HG03457 (cell line): ENCODE measurements at regions not wholly inside any gene's neighbourhood (a gene's known extent, or its start where the extent isn't known, plus 50 kb on each side); places are given as distances from the start of the nearest gene placed in this dataset.

Experiments
- ATAC-seq: cut with Tn5 transposase; IDR thresholded peaks from one replicate; pipeline ENCODE4 v1.9.1; 2021; ENCODE audit warnings: moderate number of reproducible peaks; ENCODE audit not compliant: unreplicated experiment

DNA sequence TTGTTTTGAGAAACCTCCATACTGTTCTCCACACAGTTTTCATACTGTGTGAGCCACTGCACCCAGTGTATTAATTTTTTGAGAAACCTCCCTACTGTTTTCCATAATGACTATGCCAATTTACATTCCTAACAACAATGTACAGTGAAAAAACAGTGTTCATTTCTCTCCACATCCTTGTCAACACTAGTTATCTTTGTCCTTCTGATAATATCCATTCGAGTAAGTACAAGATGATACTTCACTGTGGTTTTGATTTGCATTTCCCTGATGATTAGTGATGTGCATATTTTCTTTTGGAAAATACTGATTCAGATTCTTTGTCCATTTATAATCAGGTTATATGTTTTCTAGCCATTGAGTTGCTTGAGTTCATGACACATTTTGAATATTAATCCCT, 462.0 kb downstream of the CDH11 start:
- ATAC-seq = no peak

DNA sequence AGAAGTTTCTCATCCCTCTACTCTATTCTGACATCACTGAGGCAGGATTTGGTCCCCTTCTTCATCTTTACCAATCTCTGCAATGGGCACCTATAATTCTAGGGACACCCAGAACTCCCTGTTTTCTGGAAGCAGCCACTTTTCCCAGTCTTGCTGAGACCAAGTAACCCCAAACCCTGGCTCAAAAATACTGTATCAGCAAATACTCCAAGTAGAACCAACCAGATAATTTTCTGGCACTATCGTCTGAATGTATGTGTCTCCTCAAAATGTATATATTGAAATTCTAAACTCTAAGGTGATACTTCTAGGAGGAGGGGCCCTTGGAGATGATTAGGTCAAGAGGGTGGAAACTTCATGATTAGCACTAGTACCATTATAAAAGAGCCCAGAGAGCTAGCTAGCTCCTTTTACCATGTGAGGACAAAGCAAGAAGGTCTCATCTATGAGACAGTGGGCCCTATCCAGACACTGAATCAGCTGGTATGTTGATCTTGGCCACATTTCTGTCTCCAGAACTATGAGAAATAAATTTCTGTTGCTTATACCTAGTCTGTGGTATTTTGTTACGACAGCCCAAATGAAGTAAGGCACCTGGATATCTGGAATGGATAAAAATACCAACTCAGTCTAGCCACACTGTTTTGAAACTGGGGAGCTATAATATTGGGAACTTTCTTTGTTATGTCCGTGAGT, 464.4 kb downstream of the CDH11 start:
- no peak for ATAC-seq

- no peak for ATAC-seq
These were observed 465.4 kb downstream of the CDH11 start for GRCh38 chr16:64656471-64656870.

DNA sequence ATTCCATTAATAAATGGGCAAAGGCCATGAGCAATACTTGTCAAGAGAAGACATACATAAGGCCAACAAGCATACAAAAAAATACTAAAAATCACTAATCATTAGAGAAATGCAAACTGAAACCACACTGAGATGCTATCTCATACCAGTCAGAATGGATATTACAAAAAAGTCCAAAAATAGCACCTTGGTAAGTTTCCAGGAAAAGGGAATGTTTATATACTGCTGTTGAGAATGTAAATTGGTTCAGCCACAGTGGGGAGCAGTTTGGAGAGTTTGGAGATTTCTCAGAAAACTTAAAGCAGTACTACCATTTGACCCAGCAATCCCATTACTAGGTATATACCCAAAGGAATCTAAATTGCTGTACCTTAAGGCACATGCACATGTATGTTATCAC, 467.7 kb downstream of the CDH11 start:
- ATAC-seq = no peak

DNA sequence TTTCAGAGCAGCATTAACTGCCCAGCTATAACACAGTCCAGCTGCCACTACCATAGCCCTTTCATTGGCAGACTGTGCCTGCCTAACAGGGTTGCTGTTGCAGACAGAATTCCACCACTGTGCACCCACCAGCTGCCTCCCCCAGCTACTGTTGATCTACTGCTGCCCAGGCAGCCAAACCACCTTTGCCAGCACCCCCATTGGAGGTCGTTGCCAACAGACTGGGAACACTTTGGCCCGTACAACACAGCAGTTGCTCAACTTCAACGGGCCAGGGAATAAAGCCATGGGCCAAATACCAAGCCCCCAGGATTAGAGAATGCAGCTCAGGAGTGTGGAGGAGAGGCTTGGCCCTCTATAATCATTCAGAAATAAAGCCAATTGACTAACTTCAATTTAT, 473.6 kb downstream of the CDH11 start:
- ATAC-seq = no peak

- ATAC-seq = no peak
These were observed 480.5 kb downstream of the CDH11 start for GRCh38 chr16:64641343-64641742.

- ATAC-seq = no peak
These were observed 483.1 kb downstream of the CDH11 start for GRCh38 chr16:64638766-64639165.

- no peak for ATAC-seq
These were observed 492.2 kb downstream of the CDH11 start for GRCh38 chr16:64629622-64630021.

DNA sequence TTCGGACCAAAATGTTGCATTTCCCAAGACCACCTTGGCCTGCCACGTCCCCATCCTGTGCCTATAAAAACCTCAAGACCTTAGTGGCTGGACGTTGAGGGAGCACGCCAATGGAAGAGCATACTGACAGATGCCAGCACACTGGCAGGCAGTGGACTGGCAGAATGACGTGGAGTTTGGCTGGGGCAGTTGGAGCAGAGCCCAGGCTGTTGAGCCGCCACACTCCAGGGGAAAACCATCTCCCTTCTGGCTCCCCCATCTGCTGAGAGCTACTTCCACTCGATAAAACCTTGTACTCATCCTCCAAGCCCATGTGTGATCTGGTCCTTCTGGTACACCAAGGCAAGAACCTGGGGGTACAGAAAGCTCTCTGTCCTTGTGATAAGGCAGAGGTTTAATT, 494.1 kb downstream of the CDH11 start:
- ATAC-seq = no peak

GRCh38 chr16:64627288-64627687, 494.6 kb downstream of the CDH11 start:
- no peak for ATAC-seq

DNA sequence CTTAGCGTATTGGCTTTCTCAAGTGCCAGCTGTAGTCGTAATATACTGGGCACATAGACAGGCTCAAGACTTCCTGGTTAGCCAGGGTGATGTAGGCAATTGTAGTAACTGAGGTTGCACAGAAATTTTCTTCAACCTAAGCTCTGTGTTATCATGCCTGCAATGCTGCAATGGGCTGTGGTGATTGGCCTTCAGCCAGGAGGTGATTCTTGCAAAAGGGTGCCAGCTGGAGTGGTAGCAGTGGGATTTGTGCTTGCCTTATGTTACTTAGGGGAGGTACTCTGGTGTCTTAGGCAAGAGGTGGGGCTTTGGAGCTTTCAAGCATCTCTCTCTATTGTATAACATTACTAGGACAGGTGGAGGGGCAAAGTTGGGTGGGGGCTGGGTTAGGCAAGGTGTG, 495.1 kb downstream of the CDH11 start:
- no peak for ATAC-seq

- ATAC-seq = no peak
These were observed 500.2 kb downstream of the CDH11 start for GRCh38 chr16:64621616-64622015.

- no peak for ATAC-seq
These were observed 503.9 kb downstream of the CDH11 start for GRCh38 chr16:64617836-64618476.

- no peak for ATAC-seq
These were observed 506.1 kb downstream of the CDH11 start for GRCh38 chr16:64615630-64616280.

- ATAC-seq = no peak
These were observed 525.7 kb downstream of the CDH11 start for GRCh38 chr16:64596196-64596595.

GRCh38 chr16:64590513-64590912, 531.4 kb downstream of the CDH11 start:
- no peak for ATAC-seq

DNA sequence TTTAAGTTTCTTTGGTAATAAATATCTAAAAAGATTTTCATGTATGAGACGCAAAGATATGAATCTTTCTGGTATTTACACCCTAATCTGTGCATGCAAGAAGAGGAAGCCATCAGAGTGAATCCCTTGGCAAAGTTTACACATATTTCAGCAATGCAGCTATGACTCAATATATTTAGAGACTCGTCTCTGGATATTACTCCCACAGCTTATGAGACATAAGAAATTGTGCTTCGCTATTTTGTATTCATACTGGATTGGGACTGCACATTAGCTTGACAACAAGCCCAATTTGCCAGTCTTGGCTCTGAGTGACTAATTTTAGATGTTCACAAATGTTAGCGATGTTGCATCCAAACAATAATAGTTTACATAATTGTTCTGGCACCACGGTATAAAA, 532.0 kb downstream of the CDH11 start:
- no peak for ATAC-seq

GRCh38 chr16:64586781-64587180, 535.1 kb downstream of the CDH11 start:
- no peak for ATAC-seq

- ATAC-seq = no peak
These were observed 536.5 kb downstream of the CDH11 start for GRCh38 chr16:64585367-64585766.

GRCh38 chr16:64580558-64580957, 541.3 kb downstream of the CDH11 start:
- ATAC-seq = no peak

DNA sequence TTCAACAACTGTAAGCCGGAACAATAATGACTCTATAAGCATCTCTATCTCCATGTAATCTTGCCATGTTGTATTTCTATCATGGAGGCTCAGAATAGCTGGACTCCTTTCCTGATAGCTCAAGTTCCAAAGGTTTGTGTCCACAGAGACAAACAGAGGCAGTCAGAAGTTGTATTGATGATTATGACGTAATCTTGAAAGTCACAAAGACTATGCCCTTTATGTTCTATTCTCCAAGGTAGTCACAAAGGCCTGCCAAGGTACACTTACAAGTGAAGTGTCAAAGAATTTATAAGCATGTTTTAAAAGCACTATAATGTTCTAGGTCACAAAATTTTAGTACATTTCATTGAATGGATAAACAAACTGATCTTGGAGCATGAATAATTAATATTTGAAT, 542.2 kb downstream of the CDH11 start:
- ATAC-seq = no peak

GRCh38 chr16:64545768-64546167, 576.1 kb downstream of the CDH11 start:
- no peak for ATAC-seq
